HUES48 (cell line): ENCODE measurements at regions not wholly inside any gene's neighbourhood (a gene's known extent, or its start where the extent isn't known, plus 50 kb on each side); places are given as distances from the start of the nearest gene placed in this dataset.
"Not testable (repeated sequence)": the region's sequence is repeated elsewhere in the genome, so short reads cannot be mapped to it uniquely, and the experiment has no call there.

Experiments
- H3K27ac ChIP-seq: one replicate; pipeline ENCODE4 v1.7.0; 2013; ENCODE audit warnings: low read depth, low read length, inconsistent platforms
- H3K27me3 ChIP-seq: 2 replicates; pipeline ENCODE4 v1.6.1; 2013; ENCODE audit warnings: mild to moderate bottlenecking, low read length; ENCODE audit not compliant: control insufficient read depth, insufficient read depth
- H3K36me3 ChIP-seq: 2 replicates; pipeline ENCODE4 v1.6.1; 2013; ENCODE audit warnings: low read length; ENCODE audit not compliant: control insufficient read depth, insufficient read depth
- H3K4me1 ChIP-seq: 2 replicates; pipeline ENCODE4 v1.6.1; 2013; ENCODE audit warnings: mild to moderate bottlenecking, low read length; ENCODE audit not compliant: control insufficient read depth, insufficient read depth
- H3K4me3 ChIP-seq: 2 replicates; pipeline ENCODE4 v1.5.1; 2013; ENCODE audit warnings: mild to moderate bottlenecking, low read depth, low read length
- H3K9ac ChIP-seq: 2 replicates; pipeline ENCODE4 v1.6.1; 2013; ENCODE audit warnings: mild to moderate bottlenecking, low read depth, low read length, moderate library complexity
- H3K9me3 ChIP-seq: 2 replicates; pipeline ENCODE4 v1.6.1; 2013; ENCODE audit warnings: low read length; ENCODE audit not compliant: control insufficient read depth, insufficient read depth

DNA sequence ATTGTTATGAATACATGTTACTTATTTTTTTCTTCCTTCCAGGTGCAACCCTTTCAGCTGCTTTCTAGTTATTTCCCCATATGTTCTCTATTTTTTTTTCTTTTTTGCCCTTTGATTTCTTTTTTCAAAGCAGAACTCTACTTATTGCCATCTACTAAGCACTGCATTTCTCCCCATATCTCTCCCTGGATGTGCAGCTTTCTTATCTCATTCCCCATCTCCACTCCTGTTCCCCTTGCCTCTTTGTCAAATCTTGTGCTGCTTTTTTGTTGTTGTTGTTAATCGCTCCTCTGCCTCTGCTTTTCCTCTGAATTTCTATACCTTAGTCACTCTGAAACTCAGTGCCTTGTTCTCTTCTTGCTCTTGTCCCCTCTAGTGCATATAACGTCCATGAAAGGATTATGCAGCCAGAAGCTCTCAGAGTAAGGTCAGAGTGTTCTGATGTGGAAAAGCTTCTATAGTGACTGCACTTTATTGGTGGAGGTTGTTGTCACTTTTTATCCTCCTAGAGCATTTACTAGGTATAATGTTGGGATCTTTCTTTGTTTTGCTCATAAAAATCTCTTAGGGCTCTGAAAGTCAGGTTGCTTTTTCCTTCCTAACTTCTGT, 51.1 kb upstream of the JADE1 start:
- Histone ChIP-seq H3K27me3 (no peaks in the 10 kb centered on the region), H3K27ac (no peak overlapping the region), H3K36me3 (no peaks in the 10 kb centered on the region), H3K4me3 (no peak overlapping the region), H3K4me1 (peaks cover 13% of the 10 kb centered on the region; the same call in 1 of the 2 replicates), H3K9me3 (no peaks in the 10 kb centered on the region), H3K9ac (no peak overlapping the region)

GRCh38 chr4:128757712-128758111, 51.8 kb upstream of the JADE1 start:
- Histone ChIP-seq H3K36me3 (no peaks in the 10 kb centered on the region), H3K27me3 (no peaks in the 10 kb centered on the region), H3K4me1 (peaks cover 13% of the 10 kb centered on the region; the same call in 1 of the 2 replicates), H3K9ac (no peak overlapping the region), H3K27ac (no peak overlapping the region), H3K9me3 (no peaks in the 10 kb centered on the region), H3K4me3 (no peak overlapping the region)

DNA sequence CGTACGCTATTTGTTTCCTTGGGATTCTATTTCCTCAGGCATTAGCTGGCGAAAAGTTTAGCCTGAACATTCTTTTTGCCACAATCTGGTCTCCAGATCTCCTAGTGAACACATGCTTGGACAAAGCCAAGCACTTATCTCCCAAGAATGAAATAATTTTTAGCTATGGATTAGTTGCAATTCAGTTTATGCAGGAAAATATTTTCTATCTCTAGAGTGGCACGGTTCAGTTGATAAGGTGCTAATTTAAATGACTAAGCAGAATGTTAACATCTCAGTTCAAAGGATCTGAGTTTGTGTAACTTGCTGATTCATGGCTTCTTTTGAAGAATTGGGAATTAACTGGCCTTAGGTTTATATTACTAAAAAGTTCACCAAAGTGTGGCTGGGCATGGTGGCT, 58.1 kb upstream of the JADE1 start:
- Histone ChIP-seq H3K36me3 (no peaks in the 10 kb centered on the region), H3K4me1 (no peaks in the 10 kb centered on the region), H3K27ac (no peak overlapping the region), H3K9me3 (no peaks in the 10 kb centered on the region), H3K9ac (no peak overlapping the region), H3K4me3 (no peak overlapping the region), H3K27me3 (no peaks in the 10 kb centered on the region)

DNA sequence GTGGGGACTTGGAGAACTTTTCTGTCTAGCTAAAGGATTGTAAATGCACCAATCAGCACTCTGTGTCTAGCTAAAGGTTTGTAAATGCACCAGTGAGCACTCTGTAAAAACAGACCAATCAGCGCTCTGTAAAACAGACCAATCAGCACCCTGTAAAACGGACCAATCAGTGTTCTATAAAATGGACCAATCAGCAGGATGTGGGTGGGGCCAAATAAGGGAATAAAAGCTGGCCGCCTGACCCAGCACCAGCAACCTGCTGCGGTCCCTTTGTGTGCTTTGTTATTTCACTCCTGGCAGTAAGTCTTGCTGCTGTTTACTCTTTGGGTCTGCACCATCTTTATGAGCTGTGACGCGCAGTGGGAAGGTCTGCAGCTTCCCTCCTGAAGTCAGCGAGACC, 67.8 kb upstream of the JADE1 start:
- not testable (repeated sequence) for H3K9me3 ChIP-seq, H3K4me1 ChIP-seq, H3K27me3 ChIP-seq, H3K36me3 ChIP-seq, H3K9ac ChIP-seq, H3K4me3 ChIP-seq, H3K27ac ChIP-seq

- H3K9me3 ChIP-seq = no peaks in the 10 kb centered on the region
- no peak overlapping the region for H3K4me3 ChIP-seq
- H3K36me3 ChIP-seq = no peaks in the 10 kb centered on the region
- H3K27ac ChIP-seq = no peak overlapping the region
- no peaks in the 10 kb centered on the region for H3K27me3 ChIP-seq
- peaks cover 11% of the 10 kb centered on the region for H3K4me1 ChIP-seq
- H3K9ac ChIP-seq = no peak overlapping the region
Observed at GRCh38 chr4:128737098-128737513, 72.4 kb upstream of the JADE1 start.

- Histone ChIP-seq H3K27ac (no peak overlapping the region), H3K27me3 (no peaks in the 10 kb centered on the region), H3K9me3 (no peaks in the 10 kb centered on the region), H3K4me3 (no peak overlapping the region), H3K4me1 (peaks cover 11% of the 10 kb centered on the region), H3K9ac (no peak overlapping the region), H3K36me3 (no peaks in the 10 kb centered on the region)
Observed at GRCh38 chr4:128735714-128736113, 73.8 kb upstream of the JADE1 start.

DNA sequence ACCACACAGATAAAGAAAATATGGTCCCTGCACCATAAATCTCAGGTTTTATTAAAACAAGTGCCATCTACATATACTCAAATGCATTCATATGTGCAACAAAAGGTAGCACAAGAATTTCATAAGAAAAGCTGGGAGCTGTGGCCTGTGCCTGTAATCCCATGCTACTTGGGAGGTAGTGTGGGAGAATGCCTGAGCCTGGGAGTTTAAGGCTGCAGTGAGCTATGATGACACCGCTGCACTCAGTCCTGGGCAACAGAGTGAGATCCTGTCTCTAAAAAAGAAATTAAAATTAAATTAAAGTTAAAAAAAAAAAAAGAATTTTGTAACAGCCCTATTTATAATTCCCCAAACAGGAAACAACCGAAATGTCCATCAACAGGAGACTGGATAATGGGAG, 81.3 kb upstream of the JADE1 start:
- Histone ChIP-seq H3K36me3 (no peaks in the 10 kb centered on the region), H3K9ac (no peak overlapping the region), H3K9me3 (no peaks in the 10 kb centered on the region), H3K27me3 (no peaks in the 10 kb centered on the region), H3K27ac (no peak overlapping the region), H3K4me1 (peaks cover 26% of the 10 kb centered on the region), H3K4me3 (no peak overlapping the region)

GRCh38 chr4:128727658-128728057, 81.8 kb upstream of the JADE1 start:
- Histone ChIP-seq H3K27ac (no peak overlapping the region), H3K9ac (no peak overlapping the region), H3K9me3 (no peaks in the 10 kb centered on the region), H3K36me3 (no peaks in the 10 kb centered on the region), H3K27me3 (no peaks in the 10 kb centered on the region), H3K4me1 (peaks cover 23% of the 10 kb centered on the region), H3K4me3 (no peak overlapping the region)

- Histone ChIP-seq H3K27ac (peak overlapping the region; percentile 34), H3K4me3 (no peak overlapping the region), H3K4me1 (peaks cover 23% of the 10 kb centered on the region), H3K27me3 (no peaks in the 10 kb centered on the region), H3K9ac (no peak overlapping the region), H3K9me3 (no peaks in the 10 kb centered on the region), H3K36me3 (no peaks in the 10 kb centered on the region)
Observed at GRCh38 chr4:128725405-128726055, 84.0 kb upstream of the JADE1 start.

DNA sequence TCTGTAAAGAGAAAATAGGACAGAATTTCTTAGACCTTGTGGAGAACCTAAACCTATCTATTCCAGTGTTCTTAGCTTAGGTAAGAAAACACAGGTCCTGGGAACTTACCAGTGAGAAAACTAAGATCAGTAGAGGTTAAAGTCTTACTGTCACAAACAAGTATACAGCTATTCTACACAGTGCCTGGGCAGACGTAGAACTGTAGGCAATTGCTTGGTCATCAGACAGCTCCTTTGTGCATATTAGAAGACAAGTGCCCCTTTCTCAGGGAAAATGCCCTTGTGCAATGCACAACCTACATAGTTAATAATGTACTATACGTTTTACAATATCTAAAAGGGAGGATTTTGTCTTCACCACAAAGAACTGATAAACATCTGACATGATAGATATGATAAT, 86.6 kb upstream of the JADE1 start:
- H3K9ac ChIP-seq = no peak overlapping the region
- no peak overlapping the region for H3K27ac ChIP-seq
- peaks cover 26% of the 10 kb centered on the region for H3K4me1 ChIP-seq
- no peaks in the 10 kb centered on the region for H3K27me3 ChIP-seq
- no peaks in the 10 kb centered on the region for H3K9me3 ChIP-seq
- no peak overlapping the region for H3K4me3 ChIP-seq
- H3K36me3 ChIP-seq = no peaks in the 10 kb centered on the region

- no peak overlapping the region for H3K4me3 ChIP-seq
- H3K9ac ChIP-seq = no peak overlapping the region
- H3K27ac ChIP-seq = no peak overlapping the region
- no peaks in the 10 kb centered on the region for H3K27me3 ChIP-seq
- H3K36me3 ChIP-seq = no peaks in the 10 kb centered on the region
- no peaks in the 10 kb centered on the region for H3K9me3 ChIP-seq
- peaks cover 21% of the 10 kb centered on the region for H3K4me1 ChIP-seq
Observed at GRCh38 chr4:128721896-128722295, 87.6 kb upstream of the JADE1 start.
